Neuron (in vitro differentiated cells): ENCODE measurements at regions not wholly inside any gene's neighbourhood (a gene's known extent, or its start where the extent isn't known, plus 50 kb on each side); places are given as distances from the start of the nearest gene placed in this dataset.

ENCODE experiments used
- H2AFZ ChIP-seq: one replicate; pipeline ENCODE4 v1.6.1; 2013; ENCODE audit warnings: low read depth, mild to moderate bottlenecking, inconsistent platforms, low read length, moderate library complexity
- H3K27me3 ChIP-seq: one replicate; pipeline ENCODE4 v1.6.1; 2013; ENCODE audit warnings: low read length; ENCODE audit not compliant: insufficient read depth
- H3K36me3 ChIP-seq: one replicate; pipeline ENCODE4 v1.6.1; 2013; ENCODE audit warnings: low read length; ENCODE audit not compliant: insufficient read depth
- H3K4me1 ChIP-seq: one replicate; pipeline ENCODE4 v1.6.1; 2013; ENCODE audit warnings: low read length; ENCODE audit not compliant: insufficient read depth
- H3K4me3 ChIP-seq: 2 replicates; pipeline ENCODE4 v1.5.1; 2013; ENCODE audit warnings: mild to moderate bottlenecking, low read length, moderate library complexity
- H3K9me3 ChIP-seq: one replicate; pipeline ENCODE4 v1.6.1; 2013; ENCODE audit warnings: low read length

DNA sequence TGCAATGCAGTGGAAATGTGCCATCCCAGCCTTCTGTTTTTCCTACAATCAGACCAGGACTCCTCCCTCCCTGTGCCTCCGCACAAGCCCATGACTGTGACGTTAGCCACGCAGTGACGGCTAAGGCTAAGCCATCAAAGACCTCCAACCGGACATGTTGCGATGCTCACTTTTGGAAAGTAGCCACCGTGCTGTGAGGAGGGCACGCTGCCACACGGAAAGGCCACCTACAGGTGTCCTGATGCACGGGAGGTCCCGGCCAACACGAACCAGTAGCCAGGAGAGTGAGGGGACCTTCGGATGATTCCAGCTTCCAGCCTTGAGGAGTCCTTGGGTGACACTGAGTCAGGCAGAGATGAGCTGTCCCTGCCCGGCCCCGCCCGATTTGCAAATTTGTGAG is 53.9 kb downstream of the FOXL1 start:
- Histone ChIP-seq H3K27me3 (peaks cover 3% of the 10 kb centered on the region), H3K4me3 (no peak overlapping the region), H3K4me1 (no peaks in the 10 kb centered on the region), H3K9me3 (no peaks in the 10 kb centered on the region), H2AFZ (no peak overlapping the region), H3K36me3 (no peaks in the 10 kb centered on the region)

DNA sequence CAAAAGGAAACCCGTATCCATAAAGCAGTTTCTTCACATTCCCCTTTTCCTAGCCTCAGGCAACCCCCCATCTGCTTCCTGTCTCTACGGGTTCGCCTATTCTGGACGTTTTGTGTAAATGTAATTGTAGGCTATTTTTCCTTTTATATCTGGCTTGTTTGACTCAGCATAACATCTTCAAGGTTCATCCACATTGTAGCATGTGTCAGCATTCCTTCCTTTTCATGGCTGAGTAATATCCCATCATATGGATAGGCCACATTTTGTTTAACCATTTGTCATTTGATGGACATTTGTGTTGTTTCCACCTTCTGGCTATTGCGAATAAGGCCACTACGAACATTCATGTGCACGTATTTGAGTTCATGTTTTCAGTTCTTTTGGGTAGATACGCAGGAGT is 54.6 kb downstream of the FOXL1 start:
- Histone ChIP-seq H3K4me3 (no peak overlapping the region), H3K4me1 (no peaks in the 10 kb centered on the region), H3K9me3 (no peaks in the 10 kb centered on the region), H2AFZ (no peak overlapping the region), H3K27me3 (peaks cover 3% of the 10 kb centered on the region), H3K36me3 (no peaks in the 10 kb centered on the region)

DNA sequence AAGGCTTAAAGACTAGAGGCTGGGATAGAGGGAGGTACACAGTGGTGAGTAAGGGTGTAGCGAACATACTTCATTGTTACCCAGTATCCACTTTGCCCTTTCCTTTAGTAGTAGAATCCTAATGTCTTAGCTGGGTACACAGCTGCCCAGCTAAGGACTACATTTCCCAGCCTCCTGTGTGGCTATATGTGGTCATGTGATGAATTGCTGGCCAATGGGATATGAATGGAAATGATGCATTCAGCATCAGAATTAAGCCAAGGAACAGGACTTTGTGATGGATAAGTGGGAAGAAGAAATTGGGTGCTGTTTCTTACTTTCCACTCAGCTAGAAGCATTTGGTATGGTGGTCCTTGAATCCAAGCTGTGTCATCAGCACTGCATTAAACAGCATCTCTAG is 55.9 kb downstream of the FOXL1 start:
- Histone ChIP-seq H2AFZ (no peak overlapping the region), H3K27me3 (peaks cover 3% of the 10 kb centered on the region), H3K36me3 (no peaks in the 10 kb centered on the region), H3K9me3 (no peaks in the 10 kb centered on the region), H3K4me1 (no peaks in the 10 kb centered on the region), H3K4me3 (no peak overlapping the region)

DNA sequence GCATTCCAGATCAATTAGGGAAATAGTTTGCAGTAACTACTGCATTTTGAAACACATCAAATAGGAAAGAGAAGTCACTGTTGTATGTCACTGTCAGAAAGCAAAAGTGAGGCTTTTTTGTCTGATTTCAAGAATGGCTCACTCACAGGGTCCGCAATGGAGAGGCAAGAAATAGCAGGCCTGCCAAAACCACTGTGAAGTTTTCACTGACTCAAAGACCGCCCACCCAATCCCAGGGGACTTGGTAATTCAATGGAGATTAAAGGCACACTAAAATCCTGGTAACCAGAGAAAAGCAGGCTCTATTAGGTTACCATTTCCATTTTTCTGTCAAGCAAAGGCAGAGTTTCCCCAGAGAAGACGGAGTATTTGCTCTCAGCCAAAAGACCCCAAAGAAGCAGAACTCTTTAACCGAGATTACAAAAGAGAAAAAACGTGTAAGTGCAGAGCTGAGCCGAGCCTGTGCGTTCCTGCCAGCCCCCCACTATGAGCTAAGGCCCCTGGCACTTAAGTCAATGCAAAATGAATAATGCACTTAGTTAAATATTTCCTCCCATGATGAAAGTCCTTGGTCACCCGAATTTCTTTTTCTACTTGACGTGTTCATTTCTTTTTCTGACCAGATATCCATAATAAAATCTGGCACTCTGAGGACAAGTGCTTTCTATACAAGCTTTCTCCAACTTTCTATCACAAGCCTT is 57.0 kb downstream of the FOXL1 start:
- Histone ChIP-seq H3K9me3 (no peaks in the 10 kb centered on the region), H3K36me3 (no peaks in the 10 kb centered on the region), H3K4me3 (no peak overlapping the region), H3K27me3 (peaks cover 3% of the 10 kb centered on the region), H3K4me1 (no peaks in the 10 kb centered on the region), H2AFZ (no peak overlapping the region)

DNA sequence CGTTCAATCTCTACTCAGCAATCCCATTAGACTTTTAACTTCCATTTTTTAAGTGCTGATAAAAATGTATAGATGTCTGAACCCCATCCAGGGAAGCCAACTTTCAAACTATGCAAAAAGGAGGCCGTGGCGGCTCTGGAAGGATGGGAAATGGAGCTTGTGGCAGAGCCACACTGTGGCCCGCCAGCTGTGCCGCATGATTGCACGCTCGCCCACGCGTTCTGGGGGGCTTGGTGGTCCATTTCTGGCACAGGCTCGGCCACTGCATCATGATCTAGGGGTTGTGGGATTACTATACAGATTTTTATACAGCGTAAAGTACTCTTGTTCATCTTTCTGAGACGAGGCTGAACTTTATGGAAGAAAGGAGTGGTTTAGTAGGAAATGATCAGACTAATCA is 57.6 kb downstream of the FOXL1 start:
- Histone ChIP-seq H3K27me3 (peaks cover 5% of the 10 kb centered on the region), H3K4me1 (no peaks in the 10 kb centered on the region), H3K4me3 (no peak overlapping the region), H2AFZ (no peak overlapping the region), H3K36me3 (no peaks in the 10 kb centered on the region), H3K9me3 (no peaks in the 10 kb centered on the region)

DNA sequence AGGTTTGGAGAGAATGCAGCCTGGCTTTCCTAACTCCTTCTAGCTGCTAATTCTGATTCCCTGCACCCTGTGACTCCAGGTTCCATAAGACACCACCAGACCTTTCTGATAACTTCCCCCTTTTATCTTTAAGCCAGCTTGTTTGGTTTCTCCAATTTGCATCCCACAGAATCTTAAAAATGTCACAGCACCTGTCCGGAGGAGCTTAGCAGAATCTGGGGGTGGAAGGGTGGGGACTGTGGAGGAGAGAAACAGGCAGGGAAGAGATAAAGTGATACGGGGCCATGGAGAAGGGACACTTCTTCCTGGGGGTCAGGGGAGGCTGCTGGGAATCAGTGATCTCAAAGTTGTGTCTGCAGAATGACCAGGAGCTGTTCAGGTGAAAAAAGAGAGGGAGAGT is 59.4 kb downstream of the FOXL1 start:
- H3K4me3 ChIP-seq, result no peak overlapping the region
- no peaks in the 10 kb centered on the region for H3K36me3 ChIP-seq
- H3K27me3 ChIP-seq, result peaks cover 5% of the 10 kb centered on the region
- no peaks in the 10 kb centered on the region for H3K4me1 ChIP-seq
- H2AFZ ChIP-seq, result no peak overlapping the region
- no peaks in the 10 kb centered on the region for H3K9me3 ChIP-seq

DNA sequence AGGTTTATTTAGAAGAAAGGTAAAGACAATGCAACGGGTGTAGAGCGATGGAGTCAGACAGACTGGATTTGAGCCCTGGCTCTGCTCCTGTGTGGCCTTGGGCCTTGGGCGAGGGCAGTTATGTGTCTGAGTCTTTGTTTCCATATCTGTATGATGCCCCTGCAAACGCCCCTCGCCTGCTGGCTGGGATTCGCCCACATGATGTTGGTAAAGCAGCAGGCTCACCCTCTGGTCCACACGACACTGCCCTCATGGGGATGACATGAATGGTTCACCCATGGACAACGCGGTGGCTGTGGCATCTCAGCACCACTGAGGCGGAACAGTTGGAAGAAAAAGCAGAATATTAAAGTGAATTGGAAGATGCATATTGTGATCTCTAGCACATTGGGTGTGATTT is 60.3 kb downstream of the FOXL1 start:
- H3K9me3 ChIP-seq, result no peaks in the 10 kb centered on the region
- no peaks in the 10 kb centered on the region for H3K4me1 ChIP-seq
- H3K36me3 ChIP-seq, result no peaks in the 10 kb centered on the region
- peaks cover 5% of the 10 kb centered on the region for H3K27me3 ChIP-seq
- no peak overlapping the region for H3K4me3 ChIP-seq
- no peak overlapping the region for H2AFZ ChIP-seq

DNA sequence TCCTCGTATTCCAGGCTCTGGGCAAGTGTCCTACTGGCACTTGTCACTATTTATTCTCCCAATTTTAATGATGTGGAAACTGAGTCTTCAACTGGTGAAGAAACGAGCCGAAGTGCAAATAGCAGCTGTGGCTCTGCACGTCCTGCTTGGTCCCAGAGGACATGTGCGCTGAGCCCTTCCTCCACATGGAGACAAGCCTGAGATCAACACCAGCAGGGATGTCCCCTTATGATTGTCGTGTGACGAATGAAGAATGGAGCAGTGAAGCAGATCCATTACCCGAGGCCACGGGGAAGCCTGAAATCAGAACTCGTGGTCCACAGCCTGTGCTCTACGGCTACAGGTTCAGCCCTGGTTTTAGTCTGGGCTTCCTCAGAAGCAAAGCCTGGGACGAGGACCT is 61.0 kb downstream of the FOXL1 start:
- Histone ChIP-seq H3K36me3 (no peaks in the 10 kb centered on the region), H3K9me3 (no peaks in the 10 kb centered on the region), H3K4me1 (no peaks in the 10 kb centered on the region), H3K4me3 (no peak overlapping the region), H3K27me3 (peaks cover 5% of the 10 kb centered on the region), H2AFZ (no peak overlapping the region)

DNA sequence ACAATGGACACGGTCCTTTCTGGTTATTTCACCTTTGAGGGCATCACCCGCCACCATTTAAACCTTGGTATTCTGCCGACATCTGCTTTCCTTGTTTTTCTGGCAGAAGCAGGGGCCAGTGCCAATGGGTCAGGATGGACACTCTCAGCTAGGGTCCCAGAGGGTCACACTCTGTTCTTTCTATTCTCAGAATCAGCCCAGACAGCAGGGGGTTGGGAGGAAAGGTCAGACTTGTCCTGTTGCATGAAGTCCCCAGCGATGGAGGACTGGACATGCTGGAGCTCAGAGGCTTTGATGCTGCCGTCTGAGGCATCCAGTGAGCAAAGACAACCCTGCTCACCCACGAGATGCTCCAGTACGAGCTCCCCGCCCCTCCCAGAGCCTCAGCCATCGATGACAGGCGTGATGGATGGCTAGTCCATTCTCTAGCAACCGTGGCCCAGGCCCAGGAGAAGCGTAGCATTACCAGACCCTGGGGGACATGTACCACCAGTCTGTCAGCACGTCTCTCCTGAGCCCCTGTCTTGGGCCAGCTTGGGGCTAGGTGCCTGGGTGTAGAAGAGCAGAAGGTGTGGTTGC is 62.0 kb downstream of the FOXL1 start:
- Histone ChIP-seq H3K27me3 (peaks cover 7% of the 10 kb centered on the region), H3K4me3 (no peak overlapping the region), H3K9me3 (no peaks in the 10 kb centered on the region), H2AFZ (no peak overlapping the region), H3K4me1 (no peaks in the 10 kb centered on the region), H3K36me3 (no peaks in the 10 kb centered on the region)

DNA sequence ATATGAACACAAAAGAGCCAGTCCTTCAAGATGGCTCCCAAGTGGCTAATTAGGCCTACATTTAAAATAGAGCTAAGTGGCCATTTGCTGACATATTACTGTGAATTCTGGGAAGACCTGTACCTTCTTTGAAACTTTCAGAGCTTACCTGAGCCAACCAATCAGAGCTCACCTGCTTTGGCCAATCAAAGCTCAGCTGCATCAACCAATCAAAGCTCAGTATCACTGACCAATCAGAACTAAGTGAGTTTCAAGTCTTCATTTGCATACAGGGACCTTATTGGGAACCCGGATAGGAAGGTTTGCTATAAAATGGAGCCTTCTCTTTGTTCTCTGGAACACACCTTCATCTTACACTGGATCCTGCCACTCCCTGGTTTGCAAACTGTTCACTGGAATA is 63.7 kb downstream of the FOXL1 start:
- H3K9me3 ChIP-seq, result no peaks in the 10 kb centered on the region
- H3K4me1 ChIP-seq, result no peaks in the 10 kb centered on the region
- H3K36me3 ChIP-seq, result no peaks in the 10 kb centered on the region
- H2AFZ ChIP-seq, result no peak overlapping the region
- H3K27me3 ChIP-seq, result peaks cover 7% of the 10 kb centered on the region
- H3K4me3 ChIP-seq, result no peak overlapping the region

DNA sequence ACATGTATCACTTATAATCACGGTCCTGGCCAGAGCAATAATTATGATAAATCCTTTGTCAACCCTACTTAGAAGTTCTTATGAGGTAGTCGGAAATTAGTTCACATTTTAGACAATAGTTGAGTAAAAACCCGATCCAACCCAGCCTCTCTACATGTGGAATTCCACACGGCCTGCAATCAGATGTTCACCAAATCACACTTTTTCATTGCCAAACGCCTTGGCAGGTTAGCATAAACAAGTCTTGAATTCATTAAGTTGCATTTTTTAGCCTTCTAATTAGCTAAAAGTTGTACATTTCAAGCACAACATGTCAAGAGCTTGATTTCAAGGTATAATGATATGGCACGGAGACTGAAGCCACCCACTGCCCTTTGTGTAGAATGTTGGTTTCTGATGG is 65.3 kb downstream of the FOXL1 start:
- H2AFZ ChIP-seq, result no peak overlapping the region
- H3K9me3 ChIP-seq, result no peaks in the 10 kb centered on the region
- no peak overlapping the region for H3K4me3 ChIP-seq
- no peaks in the 10 kb centered on the region for H3K4me1 ChIP-seq
- H3K36me3 ChIP-seq, result no peaks in the 10 kb centered on the region
- H3K27me3 ChIP-seq, result peaks cover 7% of the 10 kb centered on the region

DNA sequence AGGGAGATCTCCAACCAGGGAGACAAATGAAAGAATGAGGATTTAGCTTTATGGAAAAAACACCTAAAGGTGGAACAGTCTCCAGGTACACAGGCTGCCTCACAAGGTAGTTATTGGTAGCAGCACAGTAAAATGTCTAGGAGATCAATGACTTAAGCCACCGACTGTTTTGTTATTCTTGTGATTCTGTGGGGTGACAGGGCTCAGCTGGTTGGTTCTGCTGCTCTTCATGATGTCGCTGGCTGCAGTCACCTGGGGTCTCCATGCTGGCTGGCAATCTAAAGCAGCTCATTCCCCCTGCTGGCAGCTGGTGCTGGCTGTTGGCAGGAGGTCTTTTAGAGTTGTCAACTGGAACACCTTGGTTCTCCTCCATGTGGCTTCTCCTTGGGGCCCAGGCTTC is 69.2 kb downstream of the FOXL1 start:
- H3K27me3 ChIP-seq, result peaks cover 5% of the 10 kb centered on the region
- H3K9me3 ChIP-seq, result no peaks in the 10 kb centered on the region
- no peaks in the 10 kb centered on the region for H3K36me3 ChIP-seq
- no peaks in the 10 kb centered on the region for H3K4me1 ChIP-seq
- no peak overlapping the region for H2AFZ ChIP-seq
- no peak overlapping the region for H3K4me3 ChIP-seq

DNA sequence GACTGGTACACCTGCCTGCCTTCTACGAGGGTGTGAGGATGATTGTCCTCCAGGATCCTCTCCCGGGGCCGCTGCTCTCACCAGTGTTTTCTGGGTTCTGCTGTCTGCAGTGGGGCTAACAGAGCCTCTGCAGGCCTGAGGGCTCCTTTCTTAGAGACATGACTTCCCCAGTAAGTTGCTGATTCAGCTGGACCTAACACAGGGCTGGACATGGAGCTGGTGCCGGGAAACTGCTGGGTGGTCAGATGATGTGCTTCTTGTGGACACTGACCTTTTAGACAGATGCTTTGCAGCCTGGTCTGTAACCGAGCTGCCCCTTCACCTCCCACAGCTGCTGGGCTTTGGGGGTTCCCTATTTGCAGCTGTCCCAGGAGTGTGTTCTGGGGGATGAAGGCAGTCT is 71.5 kb downstream of the FOXL1 start:
- H3K36me3 ChIP-seq, result no peaks in the 10 kb centered on the region
- no peak overlapping the region for H2AFZ ChIP-seq
- H3K27me3 ChIP-seq, result peaks cover 4% of the 10 kb centered on the region
- H3K4me1 ChIP-seq, result no peaks in the 10 kb centered on the region
- no peaks in the 10 kb centered on the region for H3K9me3 ChIP-seq
- H3K4me3 ChIP-seq, result no peak overlapping the region
